H1 (cell line): ENCODE measurements at regions not wholly inside any gene's neighbourhood (a gene's known extent, or its start where the extent isn't known, plus 50 kb on each side); places are given as distances from the start of the nearest gene placed in this dataset.

ENCODE experiments used
- CTCF ChIA-PET: fragments of 300-600 bp; sonication (Branson Sonifier 250); formaldehyde crosslinking; loops from one replicate; lab custom pipeline; 2021; ENCODE audit not compliant: partially characterized antibody; lab: Charles Lee
- POLR2A ChIA-PET: fragments of 300-600 bp; sonication (Branson Sonifier 250); formaldehyde crosslinking; loops from one replicate; lab custom pipeline; 2021; ENCODE audit warnings: inconsistent platforms; ENCODE audit not compliant: partially characterized antibody; lab: Charles Lee
- DNase-seq, 2 experiments: peaks; one replicate each; pipeline versions ENCODE4 v3.0.0 to v3.0.0-alpha.2; 2010 to 2022; ENCODE audit warnings: low spot score in 2 of 2, low read depth in 1 of 2, mixed read lengths in 1 of 2
- FAIRE-seq: peaks from 2 replicates; lab custom pipeline; 2011; peaks lifted over from hg19 to GRCh38; lab: Jason Lieb, UNC
- H2AFZ ChIP-seq: 2 replicates; pipeline ENCODE4 v1.8.1; 2012; ENCODE audit warnings: low read length, inconsistent platforms
- H2AK5ac ChIP-seq: 2 replicates; pipeline ENCODE4 v1.6.1; 2013; ENCODE audit warnings: low read depth, low read length
- H2BK120ac ChIP-seq: replicated peaks from 2 replicates; pipeline ENCODE3; 2013; ENCODE audit warnings: low read depth, low read length, inconsistent platforms
- H2BK12ac ChIP-seq: 2 replicates; pipeline ENCODE4 v1.6.1; 2013; ENCODE audit warnings: low read depth, low read length
- H2BK15ac ChIP-seq: 2 replicates; pipeline ENCODE4 v1.6.1; 2013; ENCODE audit warnings: low read length
- H2BK20ac ChIP-seq: 2 replicates; pipeline ENCODE4 v1.6.1; 2013; ENCODE audit warnings: low read length
- H2BK5ac ChIP-seq: 2 replicates; pipeline ENCODE4 v1.6.1; 2013; ENCODE audit warnings: low read depth, low read length
- H3K14ac ChIP-seq: 2 replicates; pipeline ENCODE4 v1.6.1; 2013; ENCODE audit warnings: inconsistent platforms; ENCODE audit not compliant: insufficient read length
- H3K18ac ChIP-seq: 2 replicates; pipeline ENCODE4 v1.6.1; 2013; ENCODE audit warnings: low read length; ENCODE audit errors: extremely low read depth
- H3K23ac ChIP-seq: 2 replicates; pipeline ENCODE4 v1.6.1; 2013; ENCODE audit warnings: inconsistent platforms; ENCODE audit not compliant: insufficient read length
- H3K23me2 ChIP-seq: 2 replicates; pipeline ENCODE4 v1.6.1; 2013; ENCODE audit warnings: low read depth, low read length
- H3K27ac ChIP-seq: 2 replicates; pipeline ENCODE4 v1.6.1; 2011; ENCODE audit warnings: low read depth, low read length, inconsistent platforms
- H3K27me3 ChIP-seq, 4 experiments: replicated peaks in 1 of 4; 1 replicate in 1 of 4; 2 replicates in 3 of 4; pipeline versions ENCODE4 v1.6.1 to v1.8.1; 2011 to 2013; ENCODE audit warnings: low read length in 3 of 4, mild to moderate bottlenecking in 3 of 4, inconsistent platforms in 2 of 4, mixed read lengths in 2 of 4, moderate library complexity in 1 of 4; ENCODE audit not compliant: control insufficient read depth in 3 of 4, insufficient read depth in 3 of 4; ENCODE audit errors: extremely low read depth in 1 of 4
- H3K36me3 ChIP-seq, 4 experiments: 2 replicates each; pipeline versions ENCODE4 v1.6.1 to v1.8.1; 2011 to 2013; ENCODE audit warnings: mild to moderate bottlenecking in 4 of 4, low read length in 3 of 4, moderate library complexity in 2 of 4, control low read depth in 1 of 4, inconsistent platforms in 1 of 4; ENCODE audit not compliant: insufficient read depth in 4 of 4, control insufficient read depth in 2 of 4
- H3K4ac ChIP-seq: replicated peaks from 2 replicates; pipeline ENCODE3; 2013; ENCODE audit warnings: low read length, low read depth, mixed read lengths, inconsistent platforms; ENCODE audit not compliant: insufficient read length
- H3K4me1 ChIP-seq, 4 experiments: replicated peaks in 1 of 4; 1 replicate in 1 of 4; 2 replicates in 3 of 4; pipeline versions ENCODE4 v1.6.1 to v1.8.1; 2011 to 2013; ENCODE audit warnings: low read length in 3 of 4, inconsistent platforms in 2 of 4, mixed read lengths in 1 of 4; ENCODE audit not compliant: insufficient read depth in 4 of 4, control insufficient read depth in 3 of 4
- H3K4me2 ChIP-seq, 2 experiments: 2 replicates each; pipeline versions ENCODE4 v1.6.1 to v1.8.1; 2011 to 2013; ENCODE audit warnings: low read depth in 2 of 2, low read length in 2 of 2, control low read depth in 1 of 2, inconsistent platforms in 1 of 2, mild to moderate bottlenecking in 1 of 2; ENCODE audit not compliant: insufficient read depth in 1 of 2
- H3K4me3 ChIP-seq, 4 experiments: fragments of 200-600, 300-600 bp in 1 of 4; sonication (generic), shearing (Covaris generic), sonication (Bioruptor Twin) in 1 of 4; 2 replicates each; pipeline versions ENCODE4 v1.5.1 to v1.8.1; 2011 to 2016; ENCODE audit warnings: low read length in 4 of 4, low read depth in 3 of 4, control low read depth in 2 of 4, inconsistent platforms in 2 of 4, mild to moderate bottlenecking in 2 of 4, mixed read lengths in 1 of 4, moderate library complexity in 1 of 4; ENCODE audit not compliant: insufficient read depth in 2 of 4; ENCODE audit errors: extremely low read depth in 1 of 4
- H3K56ac ChIP-seq: replicated peaks from 2 replicates; pipeline ENCODE3; 2013; ENCODE audit warnings: low read depth, mild to moderate bottlenecking, mixed read lengths, low read length, inconsistent platforms; ENCODE audit not compliant: insufficient read length
- H3K79me1 ChIP-seq: 2 replicates; pipeline ENCODE4 v1.6.1; 2013; ENCODE audit warnings: low read depth, low read length, control low read depth
- H3K79me2 ChIP-seq, 2 experiments: 2 replicates each; pipeline versions ENCODE4 v1.6.1 to v1.8.1; 2012 to 2013; ENCODE audit warnings: low read length in 2 of 2, mild to moderate bottlenecking in 2 of 2, inconsistent platforms in 1 of 2; ENCODE audit not compliant: insufficient read depth in 2 of 2, control insufficient read depth in 1 of 2
- H3K9ac ChIP-seq, 4 experiments: replicated peaks in 1 of 4; 1 replicate in 1 of 4; 2 replicates in 3 of 4; pipeline versions ENCODE4 v1.6.1 to v1.8.1; 2011 to 2013; ENCODE audit warnings: low read depth in 3 of 4, low read length in 3 of 4, control low read depth in 2 of 4, mild to moderate bottlenecking in 2 of 4, moderate library complexity in 2 of 4, inconsistent platforms in 1 of 4; ENCODE audit errors: extremely low read depth in 1 of 4
- H3K9me3 ChIP-seq, 2 experiments: 2 replicates each; pipeline versions ENCODE4 v1.6.1 to v1.8.1; 2012 to 2013; ENCODE audit warnings: mild to moderate bottlenecking in 2 of 2, moderate library complexity in 2 of 2, control low read depth in 1 of 2, inconsistent platforms in 1 of 2, low read depth in 1 of 2, low read length in 1 of 2, mixed read lengths in 1 of 2; ENCODE audit not compliant: insufficient read depth in 2 of 2
- H4K20me1 ChIP-seq, 2 experiments: replicated peaks in 1 of 2; 2 replicates each; pipeline versions ENCODE3 to v1.8.1; 2011 to 2013; ENCODE audit warnings: inconsistent platforms in 2 of 2, low read length in 2 of 2, mild to moderate bottlenecking in 1 of 2; ENCODE audit not compliant: insufficient read depth in 2 of 2, control insufficient read depth in 1 of 2
- H4K5ac ChIP-seq: 2 replicates; pipeline ENCODE4 v1.6.1; 2013; ENCODE audit warnings: low read length, low read depth, mixed read lengths, inconsistent platforms; ENCODE audit not compliant: insufficient read length
- H4K8ac ChIP-seq: 2 replicates; pipeline ENCODE4 v1.8.0; 2013; ENCODE audit warnings: mild to moderate bottlenecking, moderate library complexity, low read length, inconsistent platforms; ENCODE audit not compliant: insufficient read depth; ENCODE audit errors: extremely low read depth
- H4K91ac ChIP-seq: replicated peaks from 2 replicates; pipeline ENCODE3; 2013; ENCODE audit warnings: low read length, mixed read lengths, inconsistent platforms; ENCODE audit not compliant: insufficient read length
- CREB1 ChIP-seq: IDR thresholded peaks from 2 replicates; pipeline ENCODE4 v1.6.1; 2012; ENCODE audit warnings: inconsistent platforms
- GABPA ChIP-seq: IDR thresholded peaks from 2 replicates; pipeline ENCODE4 v1.6.1; 2011; ENCODE audit warnings: mild to moderate bottlenecking, low read length, moderate library complexity, borderline replicate concordance; ENCODE audit not compliant: insufficient read depth
- JUN ChIP-seq: IDR thresholded peaks from 2 replicates; pipeline ENCODE4 v1.6.1; 2011; ENCODE audit warnings: low read depth, mild to moderate bottlenecking, improper control_type of control experiment, low read length
- JUND ChIP-seq: IDR thresholded peaks from 2 replicates; pipeline ENCODE4 v1.6.1; 2011; ENCODE audit warnings: mild to moderate bottlenecking, improper control_type of control experiment, low read length
- WGBS, 2 experiments: shearing (Covaris generic) in 1 of 2; methylation state at CpG; one replicate each; pipeline versions ENCODE4 v1.1.6 to v1.1.7; 2013 to 2015; ENCODE audit warnings: low lambda C conversion rate in 2 of 2, mixed read lengths in 2 of 2, inconsistent platforms in 1 of 2, low coverage in 1 of 2, missing lambda C conversion rate in 1 of 2; ENCODE audit not compliant: insufficient replicate concordance in 2 of 2, insufficient coverage in 1 of 2, insufficient read length in 1 of 2; ENCODE audit errors: extremely low coverage in 1 of 2, missing lambda C conversion rate in 1 of 2; 5-methylcytosine and 5-hydroxymethylcytosine counted together

- Histone ChIP-seq H3K79me2 (no peaks in the 10 kb centered on the region), H2BK15ac (no peak overlapping the region), H3K14ac (no peak overlapping the region), H4K8ac (no peak overlapping the region), H3K4me2 (no peak overlapping the region), H2BK20ac (no peak overlapping the region), H3K23me2 (no peaks in the 10 kb centered on the region; the same call in 1 of the 2 replicates), H3K4me3 (no peak overlapping the region), H3K27ac (no peak overlapping the region), H3K23ac (no peak overlapping the region), H2AK5ac (no peak overlapping the region), H3K9ac (no peak overlapping the region), H3K79me1 (no peaks in the 10 kb centered on the region), H3K4ac (no peak overlapping the region), H2BK12ac (no peak overlapping the region), H4K5ac (no peak overlapping the region), H3K36me3 (no peaks in the 10 kb centered on the region)
- CTCF ChIA-PET = interaction anchor here (1.1 to 1.6 kb wide), 3 partner anchors 10 to 175 kb away, joined by 3 to 8 read pairs (median 4); no protein-coding TSS in a partner anchor
- no peak for DNase-seq
- TF ChIP-seq CREB1 (no peak), GABPA (no peak), JUN (no peak), JUND (no peak)
- TF ChIP-seq, all 59 proteins: peak for 0
- Histone ChIP-seq H3K56ac (no peak overlapping the region), H3K9me3 (no peaks in the 10 kb centered on the region), H4K20me1 (no peaks in the 10 kb centered on the region), H2AFZ (no peak overlapping the region), H3K27me3 (no peaks in the 10 kb centered on the region), H3K4me1 (peaks cover 0 to 11% (median 2%) of the 10 kb centered on the region in 4 experiments; a peak in 2 of 7 replicates), H4K91ac (no peak overlapping the region), H2BK120ac (no peak overlapping the region), H3K18ac (no peak overlapping the region), H2BK5ac (no peak overlapping the region)
- FAIRE-seq = no peak
- WGBS, 2 experiments = 87% methylated on average over 1 of the region's 1 CpG; no CpG with 5 or more reads in 1 of the 2 experiments
- POLR2A ChIA-PET = no interaction called here
These were observed 84.7 kb downstream of the LINC00237 start for GRCh38 chr20:21021472-21021790.
